ENCODE measurements at regions not wholly inside any gene's neighbourhood (a gene's known extent, or its start where the extent isn't known, plus 50 kb on each side); places are given as distances from the start of the nearest gene placed in this dataset.

- intact Hi-C loops (cut with micrococcal nuclease) = no loop called here
Observed at GRCh38 chr7:156079156-156079555, 266.9 kb upstream of the SHH start.

- intact Hi-C loops (cut with micrococcal nuclease) = no loop called here
Observed at GRCh38 chr7:156074982-156075615, 262.8 kb upstream of the SHH start.

- intact Hi-C loops (cut with micrococcal nuclease) = no loop called here
Observed at GRCh38 chr7:156074084-156074483, 261.8 kb upstream of the SHH start.

- intact Hi-C loops (cut with micrococcal nuclease) = no loop called here
Observed at GRCh38 chr7:156073366-156074052, 261.2 kb upstream of the SHH start.

- intact Hi-C loops (cut with micrococcal nuclease) = no loop called here
Observed at GRCh38 chr7:156071612-156072011, 259.3 kb upstream of the SHH start.

GRCh38 chr7:156069891-156070290 lies 257.6 kb upstream of the SHH start:
- intact Hi-C loops (cut with micrococcal nuclease) = no loop called here

GRCh38 chr7:156067156-156067555 lies 254.9 kb upstream of the SHH start:
- intact Hi-C loops (cut with micrococcal nuclease) = no loop called here

- intact Hi-C loops (cut with micrococcal nuclease) = no loop called here
Observed at GRCh38 chr7:156065400-156065799, 253.1 kb upstream of the SHH start.

GRCh38 chr7:156064971-156065386 lies 252.7 kb upstream of the SHH start:
- intact Hi-C loops (cut with micrococcal nuclease) = no loop called here

- intact Hi-C loops (cut with micrococcal nuclease) = no loop called here
Observed at GRCh38 chr7:156063241-156063810, 251.1 kb upstream of the SHH start.

- intact Hi-C loops (cut with micrococcal nuclease) = no loop called here
Observed at GRCh38 chr7:156062286-156062685, 250.0 kb upstream of the SHH start.

GRCh38 chr7:156061689-156062255 lies 249.5 kb upstream of the SHH start:
- intact Hi-C loops (cut with micrococcal nuclease) = no loop called here

GRCh38 chr7:156060925-156061324 lies 248.7 kb upstream of the SHH start:
- intact Hi-C loops (cut with micrococcal nuclease) = no loop called here

- intact Hi-C loops (cut with micrococcal nuclease) = no loop called here
Observed at GRCh38 chr7:156059369-156059768, 247.1 kb upstream of the SHH start.

- intact Hi-C loops (cut with micrococcal nuclease) = no loop called here
Observed at GRCh38 chr7:156058248-156058647, 246.0 kb upstream of the SHH start.

GRCh38 chr7:156056534-156056933 lies 244.3 kb upstream of the SHH start:
- intact Hi-C loops (cut with micrococcal nuclease) = no loop called here

GRCh38 chr7:156055206-156055822 lies 243.1 kb upstream of the SHH start:
- intact Hi-C loops (cut with micrococcal nuclease) = no loop called here

- intact Hi-C loops (cut with micrococcal nuclease) = no loop called here
Observed at GRCh38 chr7:156051884-156052283, 239.6 kb upstream of the SHH start.

- intact Hi-C loops (cut with micrococcal nuclease) = no loop called here
Observed at GRCh38 chr7:156050636-156051569, 238.6 kb upstream of the SHH start.

- intact Hi-C loops (cut with micrococcal nuclease) = no loop called here
Observed at GRCh38 chr7:156049366-156049765, 237.1 kb upstream of the SHH start.

- intact Hi-C loops (cut with micrococcal nuclease) = no loop called here
Observed at GRCh38 chr7:156046031-156046560, 233.8 kb upstream of the SHH start.
